HepG2 (cell line): ENCODE measurements at regions not wholly inside any gene's neighbourhood (a gene's known extent, or its start where the extent isn't known, plus 50 kb on each side); places are given as distances from the start of the nearest gene placed in this dataset.

ENCODE experiments used
- ATAC-seq: fragments of 200-7000 bp; cut with Tn5 transposase; 3 replicates; pipeline ENCODE4 v1.9.1; 2020; ENCODE audit warnings: mild to moderate bottlenecking, moderate library complexity
- BruUV-seq: library from RNA; stranded (reverse); fragments of 400-500 nt; replicated peaks from 2 replicates; lab custom pipeline; 2021; lab: Mats Ljungman, UMichigan
- CTCF ChIA-PET: fragments of 300-600 bp; formaldehyde crosslinking; extraction: SDS; loops from one replicate; lab custom pipeline; 2021; ENCODE audit warnings: low total read pairs, inconsistent platforms, low intra/inter-chr PET ratio; lab: Yijun Ruan, JAX
- POLR2A ChIA-PET: fragments of 350-600 bp; sonication (Branson Sonifier 250); formaldehyde crosslinking; loops from one replicate; lab custom pipeline; 2020; ENCODE audit warnings: antibody characterized with exemption, inconsistent platforms; lab: Yijun Ruan, JAX
- DNase-seq: peaks from one replicate; pipeline ENCODE4 v3.0.0-alpha.2; 2015; ENCODE audit warnings: low spot score
- FAIRE-seq: peaks from 3 replicates; lab custom pipeline; 2011; peaks lifted over from hg19 to GRCh38; lab: Jason Lieb, UNC
- H2AFZ ChIP-seq: one replicate; pipeline ENCODE4 v1.6.1; 2011; ENCODE audit warnings: low read length, inconsistent platforms
- H3K27ac ChIP-seq: fragments of 300-600 bp; 3 replicates; pipeline ENCODE4 v1.8.0; 2011; ENCODE audit warnings: mixed run types, mild to moderate bottlenecking, mixed read lengths, low read length, inconsistent platforms; ENCODE audit not compliant: insufficient read depth; ENCODE audit errors: extremely low read length
- H3K27me3 ChIP-seq, 2 experiments: fragments of 200-600 bp in 1 of 2; 2 replicates in 1 of 2; 3 replicates in 1 of 2; pipeline versions ENCODE4 v1.6.0 to v1.8.0; 2011; ENCODE audit warnings: low read length in 2 of 2, mild to moderate bottlenecking in 2 of 2, moderate library complexity in 2 of 2, inconsistent platforms in 1 of 2; ENCODE audit not compliant: insufficient read depth in 2 of 2, control insufficient read depth in 1 of 2
- H3K36me3 ChIP-seq, 2 experiments: fragments of 200-600 bp in 1 of 2; replicated peaks in 1 of 2; 2 replicates in 1 of 2; 3 replicates in 1 of 2; pipeline versions ENCODE4 v1.5.1 to v1.8.0; 2011; ENCODE audit warnings: low read length in 2 of 2, inconsistent platforms in 1 of 2; ENCODE audit not compliant: insufficient read depth in 2 of 2, control insufficient read depth in 1 of 2
- H3K4me1 ChIP-seq: 2 replicates; pipeline ENCODE4 v1.5.1; 2012; ENCODE audit warnings: low read length, inconsistent platforms; ENCODE audit not compliant: insufficient read depth
- H3K4me2 ChIP-seq: 2 replicates; pipeline ENCODE4 v1.6.0; 2011; ENCODE audit warnings: low read depth, low read length, inconsistent platforms
- H3K4me3 ChIP-seq, 3 experiments: fragments of 200-600 bp in 1 of 3; sonication (generic), shearing (Covaris generic) in 1 of 3; replicated peaks in 1 of 3; 2 replicates each; pipeline ENCODE4 v1.5.1; 2011 to 2016; ENCODE audit warnings: low read length in 3 of 3, inconsistent platforms in 2 of 3, low read depth in 2 of 3, mild to moderate bottlenecking in 2 of 3, control low read depth in 1 of 3, mixed read lengths in 1 of 3; ENCODE audit not compliant: insufficient read depth in 1 of 3
- H3K79me2 ChIP-seq: one replicate; pipeline ENCODE4 v1.6.1; 2011; ENCODE audit warnings: low read length, inconsistent platforms; ENCODE audit not compliant: insufficient read depth
- H3K9ac ChIP-seq: 2 replicates; pipeline ENCODE4 v1.6.0; 2011; ENCODE audit warnings: mild to moderate bottlenecking, low read depth, low read length, inconsistent platforms; ENCODE audit not compliant: insufficient read depth
- H3K9me3 ChIP-seq: 2 replicates; pipeline ENCODE4 v1.5.1; 2012; ENCODE audit warnings: mild to moderate bottlenecking, low read length
- H4K20me1 ChIP-seq: 2 replicates; pipeline ENCODE4 v1.6.0; 2011; ENCODE audit warnings: inconsistent platforms, mild to moderate bottlenecking, low read length, moderate library complexity; ENCODE audit not compliant: insufficient read depth
- ATRX ChIP-seq: sonication (generic); formaldehyde crosslinking; IDR thresholded peaks from 2 replicates; pipeline ENCODE4 v1.4.0; 2020; ENCODE audit warnings: missing genetic modification reagents, borderline replicate concordance
- ERF ChIP-seq: IDR thresholded peaks from 2 replicates; pipeline ENCODE4 v1.6.1; 2018; ENCODE audit warnings: missing biosample characterization, missing genetic modification reagents
- HNRNPUL1 ChIP-seq: fragments of 200-400 bp; formaldehyde crosslinking; IDR thresholded peaks from 2 replicates; pipeline ENCODE4 v1.6.1; 2017; ENCODE audit warnings: low read depth, mild to moderate bottlenecking, low read length, moderate library complexity
- KDM6A ChIP-seq: IDR thresholded peaks from 2 replicates; pipeline ENCODE4 v1.6.1; 2016; ENCODE audit warnings: low read depth
- KLF11 ChIP-seq: IDR thresholded peaks from 2 replicates; pipeline ENCODE4 v1.6.1; 2016; ENCODE audit warnings: missing compliant biosample characterization
- NFE2 ChIP-seq: sonication (generic); formaldehyde crosslinking; IDR thresholded peaks from 2 replicates; pipeline ENCODE4 v1.4.0; 2020; ENCODE audit warnings: missing genetic modification reagents
- RNF2 ChIP-seq: fragments of 450-650 bp; conservative IDR thresholded peaks from 2 replicates; pipeline ENCODE4 v1.6.1; 2016; ENCODE audit warnings: low read depth
- TRIM22 ChIP-seq: fragments of 450-650 bp; IDR thresholded peaks from 2 replicates; pipeline ENCODE4 v1.6.1; 2017
- XRCC5 ChIP-seq: fragments of 200-400 bp; formaldehyde crosslinking; optimal IDR thresholded peaks from 2 replicates; pipeline ENCODE3; 2017; ENCODE audit warnings: mild to moderate bottlenecking, low read length
- ZBTB3 ChIP-seq: sonication (generic); formaldehyde crosslinking; IDR thresholded peaks from 2 replicates; pipeline ENCODE4 v1.4.0; 2020; ENCODE audit warnings: low read depth, mild to moderate bottlenecking, moderate library complexity, missing genetic modification reagents, borderline replicate concordance
- ZNF282 ChIP-seq: fragments of 450-650 bp; IDR thresholded peaks from 2 replicates; pipeline ENCODE4 v1.6.1; 2018; ENCODE audit not compliant: partially characterized antibody
- ZNF614 ChIP-seq: IDR thresholded peaks from 2 replicates; pipeline ENCODE4 v1.6.1; 2018; ENCODE audit warnings: missing biosample characterization, missing genetic modification reagents, inconsistent platforms, borderline replicate concordance
- ZNF777 ChIP-seq: sonication (generic); formaldehyde crosslinking; IDR thresholded peaks from 2 replicates; pipeline ENCODE4 v1.4.0; 2020; ENCODE audit warnings: missing genetic modification reagents
- WGBS: methylation state at CpG from one replicate; pipeline ENCODE4 v1.1.6; 2017; ENCODE audit warnings: low lambda C conversion rate; 5-methylcytosine and 5-hydroxymethylcytosine counted together
- in situ Hi-C: cut with HindIII; loops from 2 replicates; pipeline ENCODE4 v1.10.0; 2017; ENCODE audit warnings: low pct_unique_long_range_greater_than_20kb; ENCODE audit not compliant: extremely low pct_ligation_motif_present
- intact Hi-C: fragments of 100-400 bp; cut with micrococcal nuclease; formaldehyde crosslinking; loops from one replicate; pipeline ENCODE4 v1.10.0; 2022; ENCODE audit not compliant: unreplicated experiment
- TF ChIP-seq, protein P1 (sequence below): sonication (generic); formaldehyde crosslinking; IDR thresholded peaks from 2 replicates; pipeline ENCODE4 v1.5.0; 2020; ENCODE audit warnings: mild to moderate bottlenecking, missing genetic modification reagents

- intact Hi-C loops: no loop called here
- Histone ChIP-seq H3K27ac (no peak overlapping the region), H3K36me3 (no peaks in the 10 kb centered on the region), H3K4me2 (no peak overlapping the region), H4K20me1 (no peaks in the 10 kb centered on the region), H3K9me3 (no peaks in the 10 kb centered on the region), H2AFZ (no peak overlapping the region), H3K4me1 (peaks cover 23% of the 10 kb centered on the region), H3K9ac (no peak overlapping the region), H3K4me3 (no peak overlapping the region), H3K27me3 (no peaks in the 10 kb centered on the region), H3K79me2 (no peaks in the 10 kb centered on the region)
- DNase-seq: no peak
- no TSS peak for BruUV-seq
- ATAC-seq: no peak
- in situ Hi-C loops: no loop called here
- WGBS: 71% methylated on average over 9 of the region's 9 CpGs
- TF ChIP-seq XRCC5 (no peak), TRIM22 (no peak), NFE2 (no peak), ZNF282 (no peak), ZBTB3 (CRISPR knock-in tag) (no peak), ZNF614 (CRISPR knock-in tag) (no peak), ERF (CRISPR knock-in tag) (no peak), ATRX (CRISPR knock-in tag) (no peak), RNF2 (no peak), KLF11 (no peak), ZNF777 (CRISPR knock-in tag) (no peak), KDM6A (CRISPR knock-in tag) (no peak), HNRNPUL1 (no peak)
- TF ChIP-seq, protein P1, sequence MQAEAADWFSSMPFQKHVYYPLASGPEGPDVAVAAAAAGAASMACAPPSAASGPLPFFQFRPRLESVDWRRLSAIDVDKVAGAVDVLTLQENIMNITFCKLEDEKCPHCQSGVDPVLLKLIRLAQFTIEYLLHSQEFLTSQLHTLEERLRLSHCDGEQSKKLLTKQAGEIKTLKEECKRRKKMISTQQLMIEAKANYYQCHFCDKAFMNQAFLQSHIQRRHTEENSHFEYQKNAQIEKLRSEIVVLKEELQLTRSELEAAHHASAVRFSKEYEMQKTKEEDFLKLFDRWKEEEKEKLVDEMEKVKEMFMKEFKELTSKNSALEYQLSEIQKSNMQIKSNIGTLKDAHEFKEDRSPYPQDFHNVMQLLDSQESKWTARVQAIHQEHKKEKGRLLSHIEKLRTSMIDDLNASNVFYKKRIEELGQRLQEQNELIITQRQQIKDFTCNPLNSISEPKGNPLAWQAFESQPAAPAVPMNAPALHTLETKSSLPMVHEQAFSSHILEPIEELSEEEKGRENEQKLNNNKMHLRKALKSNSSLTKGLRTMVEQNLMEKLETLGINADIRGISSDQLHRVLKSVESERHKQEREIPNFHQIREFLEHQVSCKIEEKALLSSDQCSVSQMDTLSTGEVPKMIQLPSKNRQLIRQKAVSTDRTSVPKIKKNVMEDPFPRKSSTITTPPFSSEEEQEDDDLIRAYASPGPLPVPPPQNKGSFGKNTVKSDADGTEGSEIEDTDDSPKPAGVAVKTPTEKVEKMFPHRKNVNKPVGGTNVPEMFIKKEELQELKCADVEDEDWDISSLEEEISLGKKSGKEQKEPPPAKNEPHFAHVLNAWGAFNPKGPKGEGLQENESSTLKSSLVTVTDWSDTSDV (CRISPR knock-in tag): no peak
- POLR2A ChIA-PET: no interaction called here
- FAIRE-seq: no peak
- CTCF ChIA-PET: no interaction called here
Observed at GRCh38 chr15:62636823-62637573, 405.5 kb upstream of the TPM1 start.
